ENCODE measurements at regions not wholly inside any gene's neighbourhood (a gene's known extent, or its start where the extent isn't known, plus 50 kb on each side); places are given as distances from the start of the nearest gene placed in this dataset.

DNA sequence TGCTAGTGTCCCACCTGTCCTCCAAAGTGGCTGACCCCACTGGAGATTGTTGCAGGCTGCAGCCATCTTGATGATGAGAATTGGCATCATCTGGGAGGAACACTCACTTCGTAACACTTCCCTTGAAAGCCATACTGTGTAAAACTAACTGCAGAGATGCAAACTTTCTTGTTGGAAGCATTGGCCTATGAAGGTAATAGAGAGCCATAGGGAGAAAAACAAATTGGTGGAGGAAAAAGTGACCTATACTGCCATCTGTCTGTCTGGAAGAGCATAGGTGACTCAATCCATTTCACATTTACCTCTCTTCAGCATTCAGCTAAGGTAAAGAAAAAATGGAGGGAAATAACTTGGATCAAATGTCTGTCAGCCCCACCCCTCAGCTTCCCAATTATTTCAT lies 473.4 kb downstream of the NTRK2 start:
- Histone ChIP-seq H3K27me3 (ENCODE audit: insufficient read depth, poor library complexity, severe bottlenecking) (no peaks in the 10 kb centered on the region), H3K27ac (replicated peaks) (no peak overlapping the region), H3K4me3 (replicated peaks; ENCODE audit: insufficient read depth, low read length) (no peak overlapping the region)
- TF ChIP-seq POLR2AphosphoS5 (IDR thresholded peaks at IDR 0.05; ENCODE audit: low read depth) (no peak), GABPA (IDR thresholded peaks at IDR 0.05; ENCODE audit: low read depth) (no peak), SPI1 (IDR thresholded peaks at IDR 0.05; ENCODE audit: borderline replicate concordance, low read depth) (no peak)
- TF ChIP-seq, protein P1, sequence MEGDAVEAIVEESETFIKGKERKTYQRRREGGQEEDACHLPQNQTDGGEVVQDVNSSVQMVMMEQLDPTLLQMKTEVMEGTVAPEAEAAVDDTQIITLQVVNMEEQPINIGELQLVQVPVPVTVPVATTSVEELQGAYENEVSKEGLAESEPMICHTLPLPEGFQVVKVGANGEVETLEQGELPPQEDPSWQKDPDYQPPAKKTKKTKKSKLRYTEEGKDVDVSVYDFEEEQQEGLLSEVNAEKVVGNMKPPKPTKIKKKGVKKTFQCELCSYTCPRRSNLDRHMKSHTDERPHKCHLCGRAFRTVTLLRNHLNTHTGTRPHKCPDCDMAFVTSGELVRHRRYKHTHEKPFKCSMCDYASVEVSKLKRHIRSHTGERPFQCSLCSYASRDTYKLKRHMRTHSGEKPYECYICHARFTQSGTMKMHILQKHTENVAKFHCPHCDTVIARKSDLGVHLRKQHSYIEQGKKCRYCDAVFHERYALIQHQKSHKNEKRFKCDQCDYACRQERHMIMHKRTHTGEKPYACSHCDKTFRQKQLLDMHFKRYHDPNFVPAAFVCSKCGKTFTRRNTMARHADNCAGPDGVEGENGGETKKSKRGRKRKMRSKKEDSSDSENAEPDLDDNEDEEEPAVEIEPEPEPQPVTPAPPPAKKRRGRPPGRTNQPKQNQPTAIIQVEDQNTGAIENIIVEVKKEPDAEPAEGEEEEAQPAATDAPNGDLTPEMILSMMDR (IDR thresholded peaks at IDR 0.05; ENCODE audit: insufficient read depth, low read length) = no peak
- TF ChIP-seq, protein P2, sequence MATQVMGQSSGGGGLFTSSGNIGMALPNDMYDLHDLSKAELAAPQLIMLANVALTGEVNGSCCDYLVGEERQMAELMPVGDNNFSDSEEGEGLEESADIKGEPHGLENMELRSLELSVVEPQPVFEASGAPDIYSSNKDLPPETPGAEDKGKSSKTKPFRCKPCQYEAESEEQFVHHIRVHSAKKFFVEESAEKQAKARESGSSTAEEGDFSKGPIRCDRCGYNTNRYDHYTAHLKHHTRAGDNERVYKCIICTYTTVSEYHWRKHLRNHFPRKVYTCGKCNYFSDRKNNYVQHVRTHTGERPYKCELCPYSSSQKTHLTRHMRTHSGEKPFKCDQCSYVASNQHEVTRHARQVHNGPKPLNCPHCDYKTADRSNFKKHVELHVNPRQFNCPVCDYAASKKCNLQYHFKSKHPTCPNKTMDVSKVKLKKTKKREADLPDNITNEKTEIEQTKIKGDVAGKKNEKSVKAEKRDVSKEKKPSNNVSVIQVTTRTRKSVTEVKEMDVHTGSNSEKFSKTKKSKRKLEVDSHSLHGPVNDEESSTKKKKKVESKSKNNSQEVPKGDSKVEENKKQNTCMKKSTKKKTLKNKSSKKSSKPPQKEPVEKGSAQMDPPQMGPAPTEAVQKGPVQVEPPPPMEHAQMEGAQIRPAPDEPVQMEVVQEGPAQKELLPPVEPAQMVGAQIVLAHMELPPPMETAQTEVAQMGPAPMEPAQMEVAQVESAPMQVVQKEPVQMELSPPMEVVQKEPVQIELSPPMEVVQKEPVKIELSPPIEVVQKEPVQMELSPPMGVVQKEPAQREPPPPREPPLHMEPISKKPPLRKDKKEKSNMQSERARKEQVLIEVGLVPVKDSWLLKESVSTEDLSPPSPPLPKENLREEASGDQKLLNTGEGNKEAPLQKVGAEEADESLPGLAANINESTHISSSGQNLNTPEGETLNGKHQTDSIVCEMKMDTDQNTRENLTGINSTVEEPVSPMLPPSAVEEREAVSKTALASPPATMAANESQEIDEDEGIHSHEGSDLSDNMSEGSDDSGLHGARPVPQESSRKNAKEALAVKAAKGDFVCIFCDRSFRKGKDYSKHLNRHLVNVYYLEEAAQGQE (IDR thresholded peaks at IDR 0.05; ENCODE audit: insufficient replicate concordance, low read depth) = no peak
- DNase-seq (ENCODE audit: low read depth in 1 of 2, low spot score in 1 of 2) = no peak

DNA sequence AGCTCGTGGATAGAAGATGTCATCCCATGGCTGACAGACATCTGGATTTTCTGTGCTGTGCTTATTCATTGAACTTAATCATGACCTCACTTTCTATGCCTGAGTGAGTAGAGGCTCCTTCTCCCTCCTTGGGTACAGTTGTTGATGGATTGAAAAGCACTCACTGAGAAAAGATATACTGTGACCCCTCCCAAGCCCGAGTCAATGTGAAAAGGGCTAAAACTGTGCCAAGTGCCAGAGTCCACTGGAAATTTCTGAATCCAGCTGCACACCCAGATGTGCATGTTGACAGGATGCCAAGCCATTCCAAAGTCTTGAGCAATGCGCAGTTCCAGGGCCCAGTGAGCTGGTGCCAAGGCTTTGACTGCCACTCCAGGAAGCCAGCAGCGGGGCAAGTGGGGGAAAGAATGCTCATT lies 473.0 kb downstream of the NTRK2 start:
- DNase-seq (ENCODE audit: low read depth in 1 of 2, low spot score in 1 of 2) = no peak
- H3K27ac ChIP-seq (replicated peaks) = no peak overlapping the region
- TF ChIP-seq SPI1 (IDR thresholded peaks at IDR 0.05; ENCODE audit: borderline replicate concordance, low read depth) (no peak), GABPA (IDR thresholded peaks at IDR 0.05; ENCODE audit: low read depth) (no peak)
- no peaks in the 10 kb centered on the region for H3K27me3 ChIP-seq (ENCODE audit: insufficient read depth, poor library complexity, severe bottlenecking)
- no peak overlapping the region for H3K4me3 ChIP-seq (replicated peaks; ENCODE audit: insufficient read depth, low read length)

- Histone ChIP-seq H3K4me3 (replicated peaks; ENCODE audit: insufficient read depth, low read length) (no peak overlapping the region), H3K27ac (replicated peaks) (no peak overlapping the region), H3K27me3 (ENCODE audit: insufficient read depth, poor library complexity, severe bottlenecking) (no peaks in the 10 kb centered on the region)
- TF ChIP-seq GABPA (IDR thresholded peaks at IDR 0.05; ENCODE audit: low read depth) (no peak), POLR2AphosphoS5 (IDR thresholded peaks at IDR 0.05; ENCODE audit: low read depth) (no peak), SPI1 (IDR thresholded peaks at IDR 0.05; ENCODE audit: borderline replicate concordance, low read depth) (no peak)
- TF ChIP-seq, protein P2 (IDR thresholded peaks at IDR 0.05; ENCODE audit: insufficient replicate concordance, low read depth) = no peak
- no peak for DNase-seq (ENCODE audit: low read depth in 1 of 2, low spot score in 1 of 2)
Measured at GRCh38 chr9:85137696-85138095, 468.2 kb downstream of the NTRK2 start.

- H3K27me3 ChIP-seq (ENCODE audit: insufficient read depth, poor library complexity, severe bottlenecking) = no peaks in the 10 kb centered on the region
- no peak overlapping the region for H3K27ac ChIP-seq (replicated peaks)
- TF ChIP-seq SPI1 (IDR thresholded peaks at IDR 0.05; ENCODE audit: borderline replicate concordance, low read depth) = no peak
- TF ChIP-seq, protein P2 (IDR thresholded peaks at IDR 0.05; ENCODE audit: insufficient replicate concordance, low read depth) = no peak
- TF ChIP-seq, protein P1 (IDR thresholded peaks at IDR 0.05; ENCODE audit: insufficient read depth, low read length) = no peak
- no peak for TF ChIP-seq GABPA (IDR thresholded peaks at IDR 0.05; ENCODE audit: low read depth)
- no peak for TF ChIP-seq POLR2AphosphoS5 (IDR thresholded peaks at IDR 0.05; ENCODE audit: low read depth)
- no peak for DNase-seq (ENCODE audit: low read depth in 1 of 2, low spot score in 1 of 2)
- no peak overlapping the region for H3K4me3 ChIP-seq (replicated peaks; ENCODE audit: insufficient read depth, low read length)
Measured at GRCh38 chr9:85136987-85137386, 467.5 kb downstream of the NTRK2 start.

Data from HL-60 (cell line).